Right lobe of liver (tissue), 4 donors: ENCODE measurements at regions not wholly inside any gene's neighbourhood (a gene's known extent, or its start where the extent isn't known, plus 50 kb on each side); places are given as distances from the start of the nearest gene placed in this dataset.

Source experiments
- CTCF ChIP-seq, 4 donors: fragments of 200-600 bp in 3 of 4; fragments of 450-650 bp in 1 of 4; IDR thresholded peaks; one replicate each; pipeline versions ENCODE4 v1.5.1 to v1.8.0; 2016 to 2022; ENCODE audit warnings: antibody characterized with exemption in 4 of 4, mild to moderate bottlenecking in 2 of 4
- POLR2A ChIP-seq: fragments of 450-650 bp; IDR thresholded peaks from one replicate; pipeline ENCODE4 v1.6.1; 2017; ENCODE audit warnings: antibody characterized with exemption, mild to moderate bottlenecking
- donor health status: DM: no; HTN: no; CAD: no.
- donor health status: DM: no; HTN: no; CAD: no.
- donor health status: DM: no; HTN: yes; CAD: no.

GRCh38 chr4:128574706-128575105 is 234.8 kb upstream of the JADE1 start:
- TF ChIP-seq CTCF (IDR thresholded peaks at IDR 0.05) (peak; percentile 39 to 56 (median 42)), POLR2A (no peak)
